A549 (cell line): ENCODE measurements at regions not wholly inside any gene's neighbourhood (a gene's known extent, or its start where the extent isn't known, plus 50 kb on each side); places are given as distances from the start of the nearest gene placed in this dataset.

Source experiments
- ATAC-seq, 2 experiments: fragments of 200-7000 bp in 1 of 2; fragments of >200 bp in 1 of 2; cut with Nextera tagmentation in 1 of 2; cut with Tn5 transposase in 1 of 2; 3 replicates each; pipeline versions ENCODE4 v1.8.0 to v1.9.1; 2018 to 2020; ENCODE audit warnings: mild to moderate bottlenecking in 1 of 2, moderate library complexity in 1 of 2
- CTCF ChIA-PET: fragments of 300-600 bp; sonication (Branson Sonifier 250); formaldehyde crosslinking; extraction: SDS; loops from one replicate; lab custom pipeline; 2021; ENCODE audit warnings: antibody characterized with exemption, inconsistent platforms; lab: Yijun Ruan, JAX
- POLR2A ChIA-PET: fragments of 350-600 bp; formaldehyde crosslinking; extraction: SDS; loops from one replicate; lab custom pipeline; 2021; ENCODE audit warnings: antibody characterized with exemption, inconsistent platforms; lab: Yijun Ruan, JAX
- DNase-seq, 2 experiments: peaks; one replicate each; pipeline versions ENCODE4 v3.0.0 to v3.0.0-alpha.2; 2011 to 2016; ENCODE audit warnings: low read depth in 1 of 2, low spot score in 1 of 2
- FAIRE-seq: peaks from 2 replicates; lab custom pipeline; 2011; peaks lifted over from hg19 to GRCh38; lab: Jason Lieb, UNC
- H3K27ac ChIP-seq, 2 experiments: fragments of >200 bp; sonication (Bioruptor Twin); formaldehyde crosslinking; 3 replicates each; pipeline ENCODE4 v1.5.1; 2016 to 2017
- H3K4me1 ChIP-seq: fragments of >200 bp; sonication (Bioruptor Twin); formaldehyde crosslinking; 3 replicates; pipeline ENCODE4 v1.6.1; 2016
- H3K4me2 ChIP-seq: fragments of >200 bp; sonication (Bioruptor Twin); formaldehyde crosslinking; 3 replicates; pipeline ENCODE4 v1.6.1; 2016
- H3K4me3 ChIP-seq: fragments of >200 bp; sonication (Bioruptor Twin); formaldehyde crosslinking; 3 replicates; pipeline ENCODE4 v1.5.1; 2016
- H3K9me3 ChIP-seq: fragments of >200 bp; sonication (Bioruptor Twin); formaldehyde crosslinking; 3 replicates; pipeline ENCODE4 v1.6.1; 2016
- CTCF ChIP-seq: fragments of >200 bp; sonication (Bioruptor Twin); formaldehyde crosslinking; IDR thresholded peaks from 3 replicates; pipeline ENCODE4 v1.5.1; 2016
- EHF ChIP-seq: fragments of 250-450 bp; sonication (Bioruptor Pico); IDR thresholded peaks from 2 replicates; pipeline ENCODE4 v1.5.0; 2020; ENCODE audit warnings: mild to moderate bottlenecking
- EP300 ChIP-seq, 2 experiments: fragments of >200 bp; sonication (Bioruptor Twin); formaldehyde crosslinking; IDR thresholded peaks; 2 replicates in 1 of 2; 3 replicates in 1 of 2; pipeline ENCODE4 v1.6.1; 2016 to 2017
- FOSL2 ChIP-seq, 2 experiments: fragments of 450-650 bp in 1 of 2; fragments of >200 bp in 1 of 2; sonication (Bioruptor Twin) in 1 of 2; formaldehyde crosslinking; IDR thresholded peaks; 2 replicates each; pipeline versions ENCODE4 v1.5.0 to v1.6.1; 2016 to 2020; ENCODE audit warnings: mild to moderate bottlenecking in 1 of 2, moderate library complexity in 1 of 2
- FOXS1 ChIP-seq: fragments of 250-450 bp; sonication (Bioruptor Pico); IDR thresholded peaks from 2 replicates; pipeline ENCODE4 v1.5.0; 2020; ENCODE audit warnings: mild to moderate bottlenecking, moderate library complexity
- HES2 ChIP-seq: fragments of >200 bp; sonication (Bioruptor Twin); formaldehyde crosslinking; IDR thresholded peaks from 2 replicates; pipeline ENCODE4 v1.6.1; 2016
- HEYL ChIP-seq: fragments of 250-450 bp; sonication (Bioruptor Pico); IDR thresholded peaks from 2 replicates; pipeline ENCODE4 v1.8.0; 2021; ENCODE audit warnings: mild to moderate bottlenecking, moderate library complexity
- HOXB13 ChIP-seq: fragments of 250-450 bp; sonication (Bioruptor Pico); IDR thresholded peaks from 2 replicates; pipeline ENCODE4 v1.5.0; 2020; ENCODE audit warnings: low read depth, mild to moderate bottlenecking, moderate library complexity
- HOXB5 ChIP-seq: fragments of 250-450 bp; sonication (Bioruptor Pico); IDR thresholded peaks from 2 replicates; pipeline ENCODE4 v1.5.0; 2020; ENCODE audit warnings: mild to moderate bottlenecking, moderate library complexity
- JUN ChIP-seq, 2 experiments: fragments of >200 bp; sonication (Bioruptor Twin); formaldehyde crosslinking; IDR thresholded peaks; 2 replicates in 1 of 2; 3 replicates in 1 of 2; pipeline ENCODE4 v1.6.1; 2016 to 2017
- KDM1A ChIP-seq: fragments of 200-600 bp; sonication (generic); IDR thresholded peaks from 2 replicates; pipeline ENCODE4 v1.6.1; 2016; ENCODE audit warnings: low read depth, mild to moderate bottlenecking
- KDM5A ChIP-seq: fragments of 200-600 bp; sonication (generic); IDR thresholded peaks from 2 replicates; pipeline ENCODE4 v1.6.1; 2016; ENCODE audit warnings: antibody characterized with exemption, mild to moderate bottlenecking
- MYC ChIP-seq: IDR thresholded peaks from 2 replicates; pipeline ENCODE4 v1.6.1; 2012; ENCODE audit warnings: mild to moderate bottlenecking, inconsistent platforms, low read length, improper control_type of control experiment, borderline replicate concordance
- RFX5 ChIP-seq: fragments of 450-650 bp; IDR thresholded peaks from 2 replicates; pipeline ENCODE4 v1.7.1; 2014; ENCODE audit warnings: antibody characterized with exemption, mild to moderate bottlenecking, moderate library complexity
- RNF2 ChIP-seq: fragments of 200-600 bp; sonication (generic); IDR thresholded peaks from 2 replicates; pipeline ENCODE4 v1.6.1; 2016; ENCODE audit warnings: low read depth, mild to moderate bottlenecking, antibody characterized with exemption, moderate library complexity, borderline replicate concordance
- SMC3 ChIP-seq: fragments of >200 bp; sonication (Bioruptor Twin); formaldehyde crosslinking; IDR thresholded peaks from 3 replicates; pipeline ENCODE4 v1.6.1; 2018; ENCODE audit warnings: inconsistent platforms
- ZSCAN20 ChIP-seq: fragments of 250-450 bp; sonication (Bioruptor Pico); IDR thresholded peaks from 2 replicates; pipeline ENCODE4 v1.8.0; 2022; ENCODE audit warnings: mild to moderate bottlenecking, moderate library complexity
- WGBS: methylation state at CpG from one replicate; pipeline ENCODE4 v1.1.6; 2017; ENCODE audit errors: missing lambda C conversion rate; 5-methylcytosine and 5-hydroxymethylcytosine counted together
- TF ChIP-seq, protein P1 (sequence below): fragments of 150-350 bp; IDR thresholded peaks from 2 replicates; pipeline ENCODE4 v1.6.1; 2014; ENCODE audit warnings: low read depth, mild to moderate bottlenecking, low read length
- TF ChIP-seq, protein P2 (sequence below): fragments of 250-450 bp; sonication (Bioruptor Pico); IDR thresholded peaks from 2 replicates; pipeline ENCODE4 v1.5.0; 2021; ENCODE audit warnings: mild to moderate bottlenecking, moderate library complexity, borderline replicate concordance

GRCh38 chr20:19120011-19120410 lies 92.4 kb upstream of the SLC24A3 start:
- FAIRE-seq, result no peak
- no peak for ATAC-seq
- Histone ChIP-seq H3K9me3 (no peaks in the 10 kb centered on the region), H3K4me3 (no peak overlapping the region)
- POLR2A ChIA-PET, result no interaction called here
- no peak for TF ChIP-seq FOSL2 (IDR thresholded peaks at IDR 0.05)
- no peak for TF ChIP-seq FOSL2 (CRISPR knock-in tag; IDR thresholded peaks at IDR 0.05)
- no peak for TF ChIP-seq HEYL (CRISPR knock-in tag)
- TF ChIP-seq, protein P1, sequence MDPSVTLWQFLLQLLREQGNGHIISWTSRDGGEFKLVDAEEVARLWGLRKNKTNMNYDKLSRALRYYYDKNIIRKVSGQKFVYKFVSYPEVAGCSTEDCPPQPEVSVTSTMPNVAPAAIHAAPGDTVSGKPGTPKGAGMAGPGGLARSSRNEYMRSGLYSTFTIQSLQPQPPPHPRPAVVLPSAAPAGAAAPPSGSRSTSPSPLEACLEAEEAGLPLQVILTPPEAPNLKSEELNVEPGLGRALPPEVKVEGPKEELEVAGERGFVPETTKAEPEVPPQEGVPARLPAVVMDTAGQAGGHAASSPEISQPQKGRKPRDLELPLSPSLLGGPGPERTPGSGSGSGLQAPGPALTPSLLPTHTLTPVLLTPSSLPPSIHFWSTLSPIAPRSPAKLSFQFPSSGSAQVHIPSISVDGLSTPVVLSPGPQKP, result no peak
- TF ChIP-seq, all 56 proteins: peak for 0
- H3K27ac ChIP-seq, result no peak overlapping the region
- CTCF ChIA-PET, result no interaction called here
- no peaks in the 10 kb centered on the region for H3K4me1 ChIP-seq
- no peak for DNase-seq
- 31% methylated on average over 9 of the region's 9 CpGs for WGBS
- no peak overlapping the region for H3K4me2 ChIP-seq

DNA sequence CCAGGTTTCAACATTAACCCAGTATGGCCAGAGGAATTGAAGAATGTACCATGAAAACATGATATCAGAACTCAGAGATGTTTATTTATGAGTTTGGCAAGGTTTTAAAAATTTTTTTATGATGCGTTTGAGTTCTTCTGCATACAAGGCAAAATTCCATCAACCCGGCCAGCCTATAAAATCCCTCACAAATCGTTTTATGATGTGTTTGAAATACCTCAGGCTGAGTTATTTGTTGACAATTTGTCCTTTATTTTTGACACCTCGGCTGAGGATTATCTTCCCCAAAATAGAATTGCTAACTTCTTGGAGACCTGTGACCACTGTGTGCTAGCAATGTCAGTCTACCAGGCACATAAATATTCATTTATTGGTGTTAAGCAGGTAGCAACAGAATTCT lies 91.9 kb upstream of the SLC24A3 start:
- DNase-seq (no peak), FAIRE-seq (no peak), ATAC-seq (no peak)
- 12% methylated on average over 4 of the region's 4 CpGs for WGBS
- no peak overlapping the region for H3K27ac ChIP-seq
- POLR2A ChIA-PET, result no interaction called here
- CTCF ChIA-PET, result no interaction called here
- no peak overlapping the region for H3K4me2 ChIP-seq
- H3K4me1 ChIP-seq, result no peaks in the 10 kb centered on the region
- TF ChIP-seq ZSCAN20 (no peak), RFX5 (no peak), CTCF (no peak), SMC3 (no peak), HES2 (no peak), HOXB5 (CRISPR knock-in tag) (no peak), MYC (no peak), RNF2 (no peak)
- TF ChIP-seq, protein P2, sequence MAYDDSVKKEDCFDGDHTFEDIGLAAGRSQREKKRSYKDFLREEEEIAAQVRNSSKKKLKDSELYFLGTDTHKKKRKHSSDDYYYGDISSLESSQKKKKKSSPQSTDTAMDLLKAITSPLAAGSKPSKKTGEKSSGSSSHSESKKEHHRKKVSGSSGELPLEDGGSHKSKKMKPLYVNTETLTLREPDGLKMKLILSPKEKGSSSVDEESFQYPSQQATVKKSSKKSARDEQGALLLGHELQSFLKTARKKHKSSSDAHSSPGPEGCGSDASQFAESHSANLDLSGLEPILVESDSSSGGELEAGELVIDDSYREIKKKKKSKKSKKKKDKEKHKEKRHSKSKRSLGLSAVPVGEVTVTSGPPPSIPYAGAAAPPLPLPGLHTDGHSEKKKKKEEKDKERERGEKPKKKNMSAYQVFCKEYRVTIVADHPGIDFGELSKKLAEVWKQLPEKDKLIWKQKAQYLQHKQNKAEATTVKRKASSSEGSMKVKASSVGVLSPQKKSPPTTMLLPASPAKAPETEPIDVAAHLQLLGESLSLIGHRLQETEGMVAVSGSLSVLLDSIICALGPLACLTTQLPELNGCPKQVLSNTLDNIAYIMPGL (CRISPR knock-in tag), result no peak
- no peaks in the 10 kb centered on the region for H3K9me3 ChIP-seq
- no peak overlapping the region for H3K4me3 ChIP-seq

- no peak for ATAC-seq
Measured at GRCh38 chr20:19121463-19121862, 91.0 kb upstream of the SLC24A3 start.

More at GRCh38 chr20:19121463-19121862, 91.0 kb upstream of the SLC24A3 start:
- DNase-seq (no peak), FAIRE-seq (no peak)
- Histone ChIP-seq H3K4me1 (no peaks in the 10 kb centered on the region), H3K27ac (no peak overlapping the region), H3K9me3 (no peaks in the 10 kb centered on the region)
- CTCF ChIA-PET, result no interaction called here
- TF ChIP-seq EP300 (IDR thresholded peaks at IDR 0.05), result no peak
- TF ChIP-seq HOXB13 (CRISPR knock-in tag), result no peak
- no peak for TF ChIP-seq CTCF
- TF ChIP-seq EHF (CRISPR knock-in tag), result no peak
- no peak for TF ChIP-seq KDM5A
- TF ChIP-seq RNF2, result no peak
- no peak for TF ChIP-seq FOXS1 (CRISPR knock-in tag)
- TF ChIP-seq KDM1A, result no peak
- no peak for TF ChIP-seq JUN (IDR thresholded peaks at IDR 0.05)
- no peak for TF ChIP-seq HOXB5 (CRISPR knock-in tag)
- TF ChIP-seq, all 56 proteins: peak for 0
- H3K4me3 ChIP-seq, result no peak overlapping the region
- 17% methylated on average over 3 of the region's 3 CpGs for WGBS
- POLR2A ChIA-PET, result no interaction called here
- no peak overlapping the region for H3K4me2 ChIP-seq
